Mucosa of descending colon (tissue), 3 donors: ENCODE measurements at regions not wholly inside any gene's neighbourhood (a gene's known extent, or its start where the extent isn't known, plus 50 kb on each side); places are given as distances from the start of the nearest gene placed in this dataset.

Source experiments
- ATAC-seq: fragments of 200-7000 bp; cut with Tn5 transposase; one replicate; pipeline ENCODE4 v1.9.1; 2020; ENCODE audit warnings: mild to moderate bottlenecking, moderate library complexity
- DNase-seq, 3 donors: peaks; one replicate each; pipeline ENCODE4 v3.0.0-alpha.2; 2020
- H3K36me3 ChIP-seq: fragments of 200-600 bp; one replicate; pipeline ENCODE4 v1.8.0; 2021; ENCODE audit warnings: low read depth, mild to moderate bottlenecking
- H3K4me1 ChIP-seq: fragments of 200-600 bp; one replicate; pipeline ENCODE4 v1.8.0; 2021; ENCODE audit warnings: low read depth, mild to moderate bottlenecking
- H3K4me3 ChIP-seq: fragments of 200-600 bp; one replicate; pipeline ENCODE4 v1.8.0; 2021; ENCODE audit warnings: mild to moderate bottlenecking
- H3K9me3 ChIP-seq: fragments of 200-600 bp; one replicate; pipeline ENCODE4 v1.8.0; 2021; ENCODE audit warnings: mild to moderate bottlenecking
- CTCF ChIP-seq: fragments of 200-600 bp; IDR thresholded peaks from one replicate; pipeline ENCODE4 v1.8.0; 2022; ENCODE audit warnings: antibody characterized with exemption, mild to moderate bottlenecking
- intact Hi-C, 2 donors: fragments of 100-400 bp; cut with DNase I in 1 of 2; cut with micrococcal nuclease in 1 of 2; formaldehyde crosslinking; loops; one replicate each; pipeline versions ENCODE4 v1.11.0 to v1.11.1; 2022; cut with DNase I, micrococcal nuclease
- donor health status: DM: no; HTN: no; CAD: no; lungs with moderate emphysema.
- donor health status: DM: no; HTN: no; CAD: no.
- donor health status: DM: no; HTN: yes; CAD: no.

GRCh38 chr1:232274999-232275710, 354.8 kb downstream of the SIPA1L2 start:
- DNase-seq (no peak), ATAC-seq (peak; percentile 72)
- TF ChIP-seq CTCF = no peak
- Histone ChIP-seq H3K4me3 (no peak overlapping the region), H3K36me3 (no peaks in the 10 kb centered on the region), H3K9me3 (no peaks in the 10 kb centered on the region), H3K4me1 (no peaks in the 10 kb centered on the region)
- intact Hi-C loops = no loop called here

- ATAC-seq = peak; percentile 15
- intact Hi-C loops = no loop called here
- no peak for DNase-seq
- H3K36me3 ChIP-seq = no peaks in the 10 kb centered on the region
- no peaks in the 10 kb centered on the region for H3K4me1 ChIP-seq
- no peaks in the 10 kb centered on the region for H3K9me3 ChIP-seq
- TF ChIP-seq CTCF = no peak
- no peak overlapping the region for H3K4me3 ChIP-seq
Observed at GRCh38 chr1:232274236-232274855, 355.6 kb downstream of the SIPA1L2 start.

- no peaks in the 10 kb centered on the region for H3K36me3 ChIP-seq
- no peaks in the 10 kb centered on the region for H3K9me3 ChIP-seq
- intact Hi-C loops = no loop called here
- no peak for DNase-seq
- no peaks in the 10 kb centered on the region for H3K4me1 ChIP-seq
- TF ChIP-seq CTCF = no peak
- no peak for ATAC-seq
- H3K4me3 ChIP-seq = no peak overlapping the region
Observed at GRCh38 chr1:232273011-232273410, 356.9 kb downstream of the SIPA1L2 start.

- DNase-seq = no peak
Observed at GRCh38 chr1:232271991-232272589, 357.8 kb downstream of the SIPA1L2 start.

GRCh38 chr1:232271299-232271698, 358.6 kb downstream of the SIPA1L2 start:
- Histone ChIP-seq H3K4me3 (no peak overlapping the region), H3K4me1 (no peaks in the 10 kb centered on the region), H3K36me3 (no peaks in the 10 kb centered on the region), H3K9me3 (no peaks in the 10 kb centered on the region)
- DNase-seq (no peak), ATAC-seq (no peak)
- TF ChIP-seq CTCF = no peak
- intact Hi-C loops = no loop called here

More at GRCh38 chr1:232271991-232272589, 357.8 kb downstream of the SIPA1L2 start:
- ATAC-seq = no peak
- H3K4me3 ChIP-seq = no peak overlapping the region
- intact Hi-C loops = no loop called here
- no peaks in the 10 kb centered on the region for H3K9me3 ChIP-seq
- no peaks in the 10 kb centered on the region for H3K4me1 ChIP-seq
- TF ChIP-seq CTCF = no peak
- no peaks in the 10 kb centered on the region for H3K36me3 ChIP-seq
